ENCODE measurements at regions not wholly inside any gene's neighbourhood (a gene's known extent, or its start where the extent isn't known, plus 50 kb on each side); places are given as distances from the start of the nearest gene placed in this dataset.

DNA sequence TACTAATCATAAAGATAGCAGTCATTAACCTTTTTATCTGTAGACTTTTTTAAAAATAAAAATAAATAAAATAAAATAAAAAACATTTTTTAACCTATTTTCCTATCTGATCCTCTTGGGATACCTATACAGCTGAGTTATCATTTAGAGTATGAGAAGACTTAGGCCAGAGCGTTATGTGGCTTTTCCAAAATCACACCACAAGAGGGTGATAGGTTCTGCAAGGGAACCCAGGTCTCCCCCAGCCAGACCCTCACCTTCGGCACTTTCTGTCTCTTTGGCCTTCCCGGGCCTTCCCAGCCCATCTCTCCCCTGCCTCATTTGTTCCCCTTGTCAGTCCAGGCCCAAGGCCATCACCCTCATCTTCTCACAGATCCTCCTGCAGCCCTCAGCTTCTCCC lies 311.7 kb downstream of the SMAD2 start:
- TF ChIP-seq, protein P1, sequence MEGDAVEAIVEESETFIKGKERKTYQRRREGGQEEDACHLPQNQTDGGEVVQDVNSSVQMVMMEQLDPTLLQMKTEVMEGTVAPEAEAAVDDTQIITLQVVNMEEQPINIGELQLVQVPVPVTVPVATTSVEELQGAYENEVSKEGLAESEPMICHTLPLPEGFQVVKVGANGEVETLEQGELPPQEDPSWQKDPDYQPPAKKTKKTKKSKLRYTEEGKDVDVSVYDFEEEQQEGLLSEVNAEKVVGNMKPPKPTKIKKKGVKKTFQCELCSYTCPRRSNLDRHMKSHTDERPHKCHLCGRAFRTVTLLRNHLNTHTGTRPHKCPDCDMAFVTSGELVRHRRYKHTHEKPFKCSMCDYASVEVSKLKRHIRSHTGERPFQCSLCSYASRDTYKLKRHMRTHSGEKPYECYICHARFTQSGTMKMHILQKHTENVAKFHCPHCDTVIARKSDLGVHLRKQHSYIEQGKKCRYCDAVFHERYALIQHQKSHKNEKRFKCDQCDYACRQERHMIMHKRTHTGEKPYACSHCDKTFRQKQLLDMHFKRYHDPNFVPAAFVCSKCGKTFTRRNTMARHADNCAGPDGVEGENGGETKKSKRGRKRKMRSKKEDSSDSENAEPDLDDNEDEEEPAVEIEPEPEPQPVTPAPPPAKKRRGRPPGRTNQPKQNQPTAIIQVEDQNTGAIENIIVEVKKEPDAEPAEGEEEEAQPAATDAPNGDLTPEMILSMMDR (IDR thresholded peaks at IDR 0.05): no peak
- TF ChIP-seq POLR2A (IDR thresholded peaks at IDR 0.05): no peak
- no peak for TF ChIP-seq POLR2AphosphoS5 (IDR thresholded peaks at IDR 0.05)
